KG1 (cell line): ENCODE measurements at regions not wholly inside any gene's neighbourhood (a gene's known extent, or its start where the extent isn't known, plus 50 kb on each side); places are given as distances from the start of the nearest gene placed in this dataset.

Source experiments
- DNase-seq: peaks from one replicate; lab custom pipeline; 2025; lab: John Stamatoyannopoulos, UW

- no peak for DNase-seq
Observed at GRCh38 chr15:37701230-37701629, 233.2 kb upstream of the TMCO5A start.

DNA sequence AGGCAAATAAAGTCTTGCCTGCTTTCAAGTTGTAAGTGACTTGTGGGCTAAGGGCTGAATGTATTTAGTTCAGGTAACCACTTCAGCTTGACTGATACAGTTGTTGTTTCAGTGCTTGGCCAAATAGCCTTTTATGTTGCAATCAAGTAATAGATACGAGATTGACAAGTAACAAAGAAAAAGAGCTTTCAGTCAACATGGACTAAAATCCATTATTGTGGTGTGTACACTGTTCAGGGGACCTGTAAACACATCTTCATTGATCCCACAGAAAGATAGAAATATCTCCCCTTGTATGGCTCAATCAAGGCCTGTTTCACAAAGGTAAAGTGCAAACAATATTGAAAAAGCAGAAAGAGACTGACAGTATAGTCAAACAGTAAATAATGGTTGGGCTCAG is 224.8 kb upstream of the TMCO5A start:
- DNase-seq, result no peak

DNA sequence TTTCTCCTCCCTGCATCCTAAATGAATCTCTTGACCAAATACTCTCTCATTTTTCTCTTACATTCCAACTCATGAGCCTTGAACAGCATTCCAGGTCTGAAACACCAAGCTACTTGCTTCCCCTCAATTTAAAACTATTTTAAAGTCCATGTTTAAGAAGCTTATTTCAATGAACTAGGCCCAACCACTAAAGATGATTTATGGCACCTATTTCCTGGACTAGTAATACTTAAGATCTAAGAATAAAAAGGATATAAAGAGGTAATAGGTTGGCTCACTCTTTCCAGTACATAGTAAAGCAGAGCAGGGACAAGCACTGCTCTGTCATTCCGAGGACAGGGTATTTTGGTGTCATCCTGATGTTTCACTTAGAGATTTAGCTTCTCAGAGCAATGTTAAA is 219.3 kb upstream of the TMCO5A start:
- DNase-seq, result no peak

DNA sequence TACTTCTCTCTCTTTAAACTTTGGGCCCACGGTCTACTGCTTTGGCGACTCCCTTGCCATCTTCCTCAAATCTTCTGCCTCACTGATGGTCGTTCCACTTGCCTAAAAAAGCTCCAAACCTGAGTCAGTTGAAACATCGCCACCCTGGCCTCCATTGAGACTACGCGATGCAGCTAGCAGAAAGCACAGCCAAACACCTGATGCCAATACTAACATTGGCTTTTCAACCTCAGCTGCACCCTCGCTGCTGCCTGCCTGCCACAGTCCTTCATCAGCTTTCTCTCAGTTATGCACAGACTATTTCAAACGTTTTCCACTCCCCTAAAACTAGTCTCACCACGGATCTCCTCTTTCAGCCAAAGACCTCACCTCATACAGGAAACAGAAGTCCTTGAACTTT is 214.2 kb upstream of the TMCO5A start:
- DNase-seq, result no peak

GRCh38 chr15:37731146-37731746 is 203.2 kb upstream of the TMCO5A start:
- no peak for DNase-seq

DNA sequence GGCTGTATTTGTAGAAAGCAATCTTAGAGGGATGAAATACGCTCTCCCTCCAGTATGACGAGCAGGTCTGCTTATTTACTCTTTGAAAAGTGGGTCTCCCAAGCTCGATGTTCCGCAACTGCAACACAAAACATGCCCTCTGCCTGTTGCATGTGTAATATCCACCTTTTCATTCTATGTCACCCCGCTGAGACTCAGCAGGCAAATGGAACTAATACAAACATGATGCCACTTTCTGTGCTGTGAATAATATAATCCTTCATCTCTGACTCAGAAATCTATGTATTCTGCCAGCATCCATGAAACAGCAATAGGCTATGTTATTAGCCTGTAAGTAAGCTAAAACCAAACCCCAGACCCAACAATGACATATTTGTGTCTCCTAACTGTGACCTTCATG is 200.8 kb upstream of the TMCO5A start:
- no peak for DNase-seq

DNA sequence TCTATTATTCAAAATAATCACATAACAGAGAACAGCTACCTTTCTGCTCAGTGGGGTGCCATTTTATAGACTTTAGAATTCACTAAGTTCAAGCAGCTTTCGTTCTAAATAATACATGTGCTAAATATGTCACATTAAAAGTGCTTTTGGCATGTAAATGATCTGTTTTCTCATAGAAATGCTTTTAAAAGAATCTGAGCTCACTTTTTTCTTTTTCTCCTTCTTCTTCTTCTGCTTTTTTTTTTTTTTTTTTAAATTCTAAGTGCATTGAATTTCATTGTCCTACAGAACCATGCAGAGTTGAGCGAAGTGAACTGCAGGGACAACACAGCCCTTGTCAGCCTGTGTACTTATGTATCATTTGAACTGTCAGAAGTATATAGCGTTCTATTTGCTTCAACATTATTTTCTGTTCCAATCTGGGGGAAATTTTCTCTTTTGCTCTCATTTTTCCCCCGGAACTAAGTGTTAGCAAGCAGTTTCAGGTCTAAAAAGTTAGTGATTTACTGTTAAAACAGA is 193.8 kb upstream of the TMCO5A start:
- no peak for DNase-seq

DNA sequence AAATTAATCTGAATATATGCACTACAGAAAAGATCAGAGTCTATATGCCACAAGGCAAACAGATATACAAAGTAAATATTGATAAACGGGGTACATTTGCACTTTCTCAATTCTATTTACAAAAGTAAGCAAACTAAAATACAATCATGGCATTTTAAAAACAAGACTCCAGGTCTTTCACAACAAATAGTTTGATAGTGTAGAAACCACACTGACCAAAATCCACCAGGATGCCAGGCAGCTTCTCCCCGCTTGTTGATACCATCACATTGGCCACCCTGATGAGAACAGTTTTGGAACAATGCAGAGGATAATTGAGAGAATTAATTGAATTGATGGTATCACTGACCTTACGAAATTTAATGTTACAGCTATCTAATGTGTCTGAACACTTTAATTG is 190.6 kb upstream of the TMCO5A start:
- DNase-seq, result no peak

DNA sequence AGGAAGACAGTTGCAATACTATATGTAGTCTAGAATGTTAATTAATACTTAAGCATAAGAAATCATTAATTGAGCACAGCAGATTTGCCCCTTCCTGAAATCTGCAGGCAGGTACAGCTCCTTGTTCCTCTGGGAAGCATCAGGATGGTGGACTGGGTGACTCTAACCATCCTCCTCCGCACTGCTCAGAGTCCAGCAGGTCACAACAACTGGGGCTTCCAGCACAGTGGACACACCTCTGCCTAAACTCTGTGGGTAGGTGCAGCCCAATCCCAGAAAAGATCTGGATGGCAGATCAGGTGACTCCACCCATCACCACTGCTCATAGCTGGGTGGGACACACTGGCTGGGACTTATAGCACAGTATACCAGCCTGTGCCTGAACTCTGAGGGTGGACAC is 189.9 kb upstream of the TMCO5A start:
- no peak for DNase-seq

DNA sequence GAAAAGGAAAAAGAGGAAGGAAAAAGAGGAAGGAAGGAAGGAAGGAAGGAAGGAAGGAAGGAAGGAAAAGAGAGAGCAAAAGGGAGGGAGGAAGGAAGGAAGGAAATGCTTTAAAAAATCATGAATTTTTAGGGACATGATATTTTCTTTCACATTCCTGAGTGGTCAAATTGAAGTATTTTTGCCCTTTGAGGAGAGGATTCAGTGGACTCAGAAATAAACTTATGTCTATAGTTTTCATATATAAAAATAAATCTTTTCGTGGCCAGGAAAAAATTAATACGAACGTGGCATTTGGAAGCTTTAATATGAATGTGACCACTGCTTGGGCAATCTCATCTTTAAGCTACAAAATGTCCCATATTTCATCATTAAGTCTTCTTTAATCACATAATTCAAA is 183.0 kb upstream of the TMCO5A start:
- DNase-seq, result no peak

DNA sequence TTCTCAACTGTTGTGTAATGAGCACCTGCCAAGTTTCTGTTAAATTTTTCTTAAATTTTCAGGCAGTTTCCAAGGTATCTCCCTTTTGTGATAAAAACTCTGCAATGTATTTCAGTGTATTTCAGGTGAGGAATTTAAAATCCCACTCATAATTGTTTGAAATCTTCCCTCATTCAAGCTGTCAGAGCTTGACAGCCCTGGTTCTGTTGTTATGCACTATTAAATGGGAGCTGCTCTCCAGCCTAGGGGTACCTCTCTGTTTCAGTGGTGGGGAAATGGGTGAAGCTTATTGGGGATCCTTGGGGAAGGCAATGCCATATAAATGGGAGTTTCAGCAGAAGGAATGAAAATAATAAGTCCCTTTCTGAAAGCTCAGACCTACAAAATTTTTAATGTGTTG is 178.0 kb upstream of the TMCO5A start:
- no peak for DNase-seq

DNA sequence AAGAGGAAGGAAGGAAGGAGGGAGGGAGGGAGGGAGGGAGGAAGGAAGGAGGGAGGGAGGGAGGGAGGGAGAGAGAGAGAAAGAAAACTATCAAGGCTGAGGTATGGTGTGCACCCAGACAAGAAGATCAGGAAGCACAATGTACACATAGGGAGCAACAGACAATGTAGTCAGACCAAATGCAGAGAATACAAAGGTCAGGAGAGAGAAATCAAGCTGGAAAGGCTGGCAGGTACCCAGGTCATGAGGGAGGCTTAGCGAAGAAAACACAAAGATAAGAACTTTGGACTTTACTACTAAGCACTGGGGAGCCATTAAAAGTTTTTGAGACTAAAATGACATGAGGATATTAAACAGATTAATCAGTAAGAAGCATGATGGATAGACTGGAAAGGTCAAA is 176.0 kb upstream of the TMCO5A start:
- no peak for DNase-seq

- DNase-seq, result peak; percentile 40
Observed at GRCh38 chr15:37764733-37765191, 169.7 kb upstream of the TMCO5A start.

GRCh38 chr15:37765786-37766185 is 168.7 kb upstream of the TMCO5A start:
- DNase-seq, result peak; percentile 70

- DNase-seq, result no peak
Observed at GRCh38 chr15:37767841-37768455, 166.5 kb upstream of the TMCO5A start.

DNA sequence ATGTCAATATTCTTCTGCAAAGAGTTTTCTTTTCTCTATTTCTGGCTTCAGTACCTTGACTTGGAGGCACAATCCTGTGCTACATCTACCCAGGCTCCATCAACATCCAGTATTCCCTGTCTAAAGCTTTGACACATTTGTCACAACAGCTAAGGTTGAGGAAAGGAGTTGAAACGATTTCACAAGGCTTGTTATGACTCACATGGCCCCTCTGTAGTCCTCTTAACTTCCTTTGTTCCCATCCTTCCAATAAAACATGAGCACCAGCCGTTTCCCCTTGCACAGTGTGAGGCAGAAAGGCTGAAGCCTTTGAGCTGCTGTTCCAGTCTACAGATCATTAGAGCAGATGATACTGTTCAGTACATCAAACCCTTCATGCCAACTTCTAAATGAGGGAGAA is 163.0 kb upstream of the TMCO5A start:
- no peak for DNase-seq

GRCh38 chr15:37773111-37773860 is 161.2 kb upstream of the TMCO5A start:
- DNase-seq, result no peak

DNA sequence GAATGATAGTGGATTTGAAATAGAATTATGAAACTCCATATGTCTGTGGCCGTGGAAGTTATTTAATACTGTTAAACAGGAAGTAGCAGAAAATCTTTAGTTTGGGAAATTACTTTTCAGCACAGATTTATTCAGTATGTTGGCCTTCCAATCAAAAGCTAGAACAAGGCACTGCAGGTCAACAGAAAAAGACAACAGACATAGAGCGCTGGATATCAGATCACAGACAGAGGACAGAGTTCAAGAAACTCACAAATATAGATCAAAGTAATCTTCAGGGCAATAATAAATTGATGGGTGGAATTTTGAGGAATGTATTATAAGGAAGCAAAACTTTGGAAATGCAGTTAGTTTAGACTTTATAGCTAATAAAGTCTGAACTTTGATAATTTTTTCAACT is 159.5 kb upstream of the TMCO5A start:
- DNase-seq, result no peak

GRCh38 chr15:37777006-37777405 is 157.4 kb upstream of the TMCO5A start:
- DNase-seq, result no peak

DNA sequence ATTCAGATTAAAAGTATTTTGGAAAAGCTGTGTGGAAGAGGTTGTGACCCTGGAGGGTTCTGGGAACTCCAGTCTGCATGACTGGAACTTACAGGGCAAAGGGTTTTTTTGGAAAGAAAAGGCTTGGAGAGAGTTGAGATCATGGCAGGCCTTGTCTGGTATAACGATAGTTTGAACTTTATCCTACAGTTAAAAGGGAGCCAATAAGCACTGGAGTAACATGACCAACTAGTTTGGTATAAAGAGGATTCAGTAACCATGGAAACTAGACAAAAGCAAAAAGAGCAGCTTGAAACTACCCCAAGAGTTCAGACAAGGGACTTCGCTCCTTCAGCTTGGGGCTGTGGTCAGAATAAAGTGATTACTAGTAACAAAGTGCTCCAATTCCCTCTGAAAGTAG is 151.2 kb upstream of the TMCO5A start:
- no peak for DNase-seq

DNA sequence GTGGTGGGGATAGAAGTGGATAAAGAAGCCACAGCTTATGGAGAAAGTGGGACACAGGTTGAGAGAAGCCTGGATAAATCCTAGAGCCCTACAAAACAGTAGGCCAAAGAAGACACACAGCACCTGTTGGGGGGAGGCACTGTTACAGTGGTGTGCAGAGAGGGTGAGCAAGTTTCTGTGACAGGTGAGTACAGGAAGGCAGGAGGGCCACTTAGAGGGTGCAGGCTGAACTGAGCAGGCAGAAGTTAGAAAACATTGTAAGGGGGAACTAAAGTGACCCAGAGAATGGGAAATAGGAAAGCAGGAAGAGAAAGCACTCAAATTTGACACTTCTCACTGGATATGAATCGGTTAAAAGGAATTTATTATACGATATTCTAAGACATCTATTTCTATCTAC is 146.1 kb upstream of the TMCO5A start:
- no peak for DNase-seq

DNA sequence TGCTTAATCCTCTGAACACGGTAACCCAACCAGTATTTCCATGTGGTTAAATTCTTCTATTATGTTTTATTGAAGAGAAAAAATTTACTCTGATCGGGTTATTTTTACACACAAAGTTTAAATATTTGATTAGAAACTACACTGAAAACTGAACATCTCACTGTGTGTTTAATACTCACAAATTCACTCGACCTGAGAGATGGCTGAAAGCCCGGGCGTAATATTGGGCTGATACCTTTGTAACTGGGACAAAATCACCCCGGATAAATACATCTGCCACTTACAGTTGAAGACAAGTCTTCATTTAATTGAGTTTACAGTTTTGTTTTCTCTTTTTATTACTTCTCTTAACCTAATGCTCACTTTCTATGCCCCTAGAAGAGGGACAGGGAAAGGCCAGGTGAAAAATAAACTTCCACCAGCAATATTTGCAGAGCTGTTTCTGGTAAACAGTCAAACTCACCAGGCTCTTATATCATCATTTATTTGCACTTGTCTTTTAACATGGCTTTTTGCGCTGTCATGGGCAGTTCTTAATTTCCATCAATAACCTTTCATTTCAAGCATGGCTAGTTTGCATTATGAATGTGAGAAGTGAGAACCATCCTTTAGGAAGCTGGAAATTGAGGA is 145.6 kb upstream of the TMCO5A start:
- DNase-seq, result no peak

DNA sequence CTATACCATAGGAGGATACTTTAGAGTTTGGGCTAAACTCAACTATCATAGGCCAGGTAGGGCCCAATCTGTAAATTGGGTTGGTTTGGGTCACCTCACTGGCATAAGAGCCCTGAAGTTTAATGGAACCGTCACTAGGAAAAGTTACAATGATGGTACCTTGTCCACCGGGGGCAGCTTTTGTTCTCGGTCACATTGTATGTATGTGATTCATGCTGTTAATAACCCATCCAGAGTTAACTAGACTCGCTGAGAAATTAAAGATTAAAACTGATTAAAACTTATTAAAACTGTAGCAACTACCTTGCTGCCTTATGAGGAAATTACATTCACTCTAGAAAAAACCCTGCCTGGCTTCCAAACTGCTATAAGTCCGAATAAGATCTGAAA is 145.0 kb upstream of the TMCO5A start:
- DNase-seq, result no peak
